Inflammatory macrophage treated with lipopolysaccharide for 1 hour (primary cell): ENCODE measurements at regions not wholly inside any gene's neighbourhood (a gene's known extent, or its start where the extent isn't known, plus 50 kb on each side); places are given as distances from the start of the nearest gene placed in this dataset.
A peak's percentile ranks its signal among the peaks of the same experiment; 100 is the strongest.

Experiments used
- DNase-seq, 2 donors: peaks; one replicate each; pipeline ENCODE4 v3.0.0-alpha.2; 2020 to 2022

DNA sequence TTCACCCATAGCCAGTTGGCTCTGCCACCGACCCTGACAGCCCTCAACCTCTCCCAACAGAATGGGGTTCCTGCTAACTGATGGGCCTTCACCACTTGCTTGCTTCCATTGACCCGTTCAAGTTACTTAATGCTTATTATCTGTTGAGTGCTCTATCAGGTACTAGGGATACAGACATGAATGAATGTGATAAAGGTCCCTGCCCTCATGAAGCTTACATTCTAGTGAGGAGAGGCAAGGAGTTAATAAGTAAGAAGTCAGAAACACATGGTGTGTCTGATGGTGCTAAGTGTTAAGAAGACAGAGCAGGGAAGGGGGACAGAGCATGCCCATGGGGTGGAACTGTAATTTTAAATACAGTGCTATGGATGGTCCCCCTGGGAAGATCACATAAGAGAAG is 107.5 kb upstream of the JUN start:
- no peak for DNase-seq

DNA sequence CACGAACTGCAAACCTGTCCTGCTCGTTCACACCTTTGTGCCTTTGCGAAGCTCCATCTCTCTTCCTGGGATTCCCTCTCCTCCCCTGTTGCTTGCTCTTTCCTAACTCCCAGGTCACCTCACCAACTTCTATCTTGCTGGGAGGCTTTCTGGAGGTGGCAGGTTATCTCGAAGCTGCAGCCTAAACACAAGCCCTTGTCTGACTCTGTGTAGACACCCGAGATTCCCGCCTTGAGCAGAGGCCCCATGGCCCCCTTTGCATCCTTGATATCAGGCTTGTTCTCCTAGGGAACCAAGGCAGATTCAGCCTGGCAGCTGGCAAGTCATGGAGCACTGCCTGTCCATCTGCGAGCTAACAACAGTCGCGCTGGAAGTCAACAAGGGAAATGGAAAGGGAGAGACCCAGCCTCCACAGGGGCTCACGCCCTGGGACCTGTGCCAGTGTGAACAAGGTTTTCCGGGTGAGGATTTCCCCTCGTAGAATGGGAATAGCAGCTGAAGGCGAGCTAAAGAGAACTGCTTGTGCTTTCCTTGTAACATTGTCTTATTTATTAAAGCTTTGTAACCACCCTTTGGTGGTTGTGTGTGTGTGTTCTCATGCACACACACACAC is 109.5 kb upstream of the JUN start:
- no peak for DNase-seq

DNA sequence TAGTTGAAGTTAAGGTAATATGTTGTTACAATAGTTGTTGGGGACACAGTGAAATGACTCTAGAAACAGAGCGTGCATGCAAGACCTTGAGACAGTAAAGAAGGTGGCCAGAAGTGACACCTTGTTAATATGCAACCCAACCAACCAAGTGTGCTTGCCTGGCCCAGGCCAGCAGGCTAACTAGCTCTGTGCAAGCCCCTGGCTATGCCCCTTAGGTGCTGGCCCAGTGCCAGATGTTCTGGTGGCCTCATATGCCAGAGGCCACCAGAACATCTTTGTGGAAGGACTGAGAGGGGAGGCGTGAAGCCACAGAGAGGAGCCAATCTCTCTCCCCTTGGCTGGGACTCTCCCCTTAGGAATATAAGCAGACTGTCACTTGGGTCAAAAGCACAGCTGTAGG is 111.2 kb upstream of the JUN start:
- no peak for DNase-seq

DNA sequence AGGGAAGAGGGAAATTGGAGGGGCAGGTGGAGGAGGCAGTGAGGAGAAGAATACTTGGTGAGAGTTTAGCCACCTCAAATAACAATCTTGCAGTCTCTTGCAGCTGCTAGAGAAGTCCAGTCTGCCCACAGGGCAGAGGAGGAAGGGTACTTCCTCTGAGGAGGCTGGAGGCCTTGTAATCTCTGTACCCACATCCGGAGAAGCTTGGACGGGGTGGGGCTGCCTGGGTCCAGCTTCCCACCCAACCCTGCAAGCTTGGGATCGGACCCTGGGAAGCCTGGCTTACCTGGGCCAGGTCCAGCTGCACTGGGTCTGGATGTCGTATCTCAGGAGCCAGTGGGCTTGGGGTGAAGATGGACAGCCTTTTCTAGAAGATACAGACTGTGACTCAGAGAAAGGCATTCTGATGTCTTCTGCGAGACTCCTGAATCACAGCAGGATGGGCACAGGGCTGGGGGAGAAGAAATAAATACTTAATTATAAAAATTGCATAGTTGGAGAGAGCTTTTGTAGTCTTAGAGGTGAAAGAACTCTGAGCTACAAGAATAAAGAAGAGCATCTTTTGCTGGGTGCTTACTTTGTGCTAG is 111.8 kb upstream of the JUN start:
- peak; percentile 39 to 56 for DNase-seq

DNA sequence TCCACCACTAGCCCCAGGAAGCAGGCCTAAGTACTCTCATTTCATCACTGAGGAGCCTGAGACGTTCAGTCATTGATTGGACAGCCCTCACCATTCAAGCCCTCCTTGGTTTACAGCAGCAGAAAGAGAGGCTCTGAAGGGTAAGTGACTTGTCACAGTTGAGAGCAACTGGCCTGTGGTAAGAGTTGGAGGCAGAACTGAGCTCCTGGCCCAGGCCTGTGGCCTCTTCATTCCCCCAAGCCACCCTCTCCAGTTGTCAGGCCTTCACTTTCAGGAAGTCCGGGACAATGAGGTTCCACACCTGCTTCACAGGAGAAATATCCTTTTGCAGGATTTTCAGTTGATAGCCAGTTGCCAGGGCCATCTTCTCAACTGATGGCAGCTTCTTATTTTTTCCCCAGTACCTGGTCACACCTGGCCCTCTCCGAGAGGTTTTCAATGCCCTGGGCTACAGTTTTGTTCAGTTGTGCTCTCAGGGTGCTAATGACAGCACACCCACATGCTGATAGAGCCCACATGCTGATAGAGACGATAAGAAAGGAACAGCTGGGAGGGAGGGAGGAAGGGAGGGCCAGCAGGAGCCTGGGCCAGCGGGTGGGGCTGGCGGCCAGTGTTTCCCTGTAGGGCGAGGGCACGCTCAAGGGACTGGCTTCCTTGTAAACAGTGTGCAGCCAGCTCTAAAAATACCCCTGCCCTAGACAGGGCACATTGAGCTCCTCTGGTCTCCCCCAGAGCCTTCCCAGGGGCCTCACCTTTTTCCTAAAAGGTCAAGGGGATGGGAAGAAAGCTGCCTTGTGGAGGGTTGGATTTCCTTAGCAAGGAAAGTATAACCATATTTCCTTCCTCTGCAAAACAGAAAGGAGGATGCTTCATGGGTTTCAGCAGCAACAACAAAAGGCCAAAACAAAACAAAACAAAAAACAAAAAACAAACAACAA is 112.7 kb upstream of the JUN start:
- no peak for DNase-seq

DNA sequence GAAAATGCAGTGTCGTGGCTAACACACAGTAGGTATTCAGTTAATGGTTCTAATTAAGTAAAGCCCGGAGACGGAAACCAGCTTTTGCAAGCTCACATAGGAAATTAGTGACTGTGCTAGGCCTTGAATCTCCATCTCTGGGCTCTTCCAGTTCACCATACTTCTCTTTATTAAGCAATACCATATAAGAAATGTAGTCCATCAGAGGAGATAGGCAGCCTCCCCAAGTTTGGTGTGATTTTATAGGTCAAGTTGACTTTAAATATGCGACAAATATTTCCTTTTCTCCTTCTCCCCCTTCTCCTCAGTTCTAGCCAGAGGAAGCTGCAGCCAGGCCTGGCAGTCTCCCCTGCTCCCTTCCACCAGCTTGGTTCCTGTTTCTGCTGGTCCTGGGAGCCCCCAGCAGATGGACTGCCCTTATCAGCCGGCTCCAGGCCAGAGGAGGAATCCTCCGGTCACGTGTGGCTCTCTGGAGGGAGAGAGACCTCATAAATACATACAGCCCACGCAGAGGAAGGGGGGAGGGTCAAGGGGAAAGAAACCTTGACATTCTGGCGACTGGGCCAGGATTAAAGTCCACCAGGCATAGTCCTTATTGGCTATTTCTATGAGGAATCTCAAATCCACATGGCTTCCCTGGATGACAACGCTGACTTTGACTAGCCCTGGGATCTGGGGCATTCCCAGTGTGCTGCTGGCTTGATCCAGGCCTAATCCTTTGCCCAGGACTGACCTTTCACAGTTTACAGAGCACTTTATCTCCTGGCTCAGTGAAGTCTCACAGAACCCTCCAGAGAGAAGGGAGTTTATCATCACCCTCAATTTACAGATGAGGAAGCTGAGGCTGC is 115.1 kb upstream of the JUN start:
- DNase-seq: peak in 1 of 2 donors; percentile 62

DNA sequence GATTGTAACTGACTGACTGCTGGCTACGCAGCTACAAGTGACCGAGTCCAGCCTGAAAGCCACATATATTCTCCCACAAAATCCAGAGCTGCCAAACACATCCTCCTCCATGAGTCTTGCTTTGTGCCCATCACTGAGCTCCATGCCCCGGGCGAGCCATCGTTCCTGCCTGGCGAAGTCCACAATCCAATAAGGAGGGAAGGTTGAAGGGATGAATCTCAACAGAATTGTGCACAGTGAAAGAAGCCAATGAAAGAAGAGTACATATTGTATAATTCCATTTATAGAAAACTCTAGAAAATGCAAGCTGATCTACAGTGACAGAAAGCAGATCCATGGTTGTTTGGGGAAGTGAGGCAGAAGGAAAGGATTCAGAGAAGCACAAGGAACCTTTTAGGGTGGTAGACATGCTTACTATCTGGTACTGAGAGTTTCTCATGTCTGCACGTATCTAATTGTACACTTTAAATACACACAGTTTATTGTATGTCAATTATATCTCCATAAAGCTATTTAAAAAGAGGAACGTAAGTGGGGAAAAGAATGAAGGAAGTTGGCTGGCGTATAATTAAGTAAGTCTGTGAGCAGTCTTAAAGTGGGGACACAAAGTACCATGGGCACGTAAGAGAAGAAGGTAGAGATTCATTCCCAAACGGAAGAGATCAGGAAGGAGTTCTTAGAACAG is 115.9 kb upstream of the JUN start:
- DNase-seq: peak in 1 of 2 donors; percentile 40

DNA sequence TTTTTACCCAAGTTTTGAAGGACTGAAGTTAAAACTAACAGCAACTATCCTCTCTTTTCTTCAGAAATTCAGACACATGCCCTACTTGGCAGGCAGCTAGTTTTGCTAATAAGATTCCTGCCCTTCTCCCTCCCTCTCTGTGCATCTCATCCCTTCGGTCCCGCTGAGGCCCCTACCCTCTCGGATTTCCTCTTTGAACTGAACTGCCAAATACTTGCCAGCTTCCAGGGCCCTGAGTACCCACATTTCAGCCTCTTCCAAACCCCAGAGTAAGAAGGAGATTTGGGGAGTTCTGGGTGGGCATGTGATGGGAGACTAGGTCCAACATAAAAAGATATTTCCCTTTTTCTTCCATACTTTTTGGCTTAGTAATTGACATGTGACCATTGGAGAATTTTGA is 116.5 kb upstream of the JUN start:
- no peak for DNase-seq

DNA sequence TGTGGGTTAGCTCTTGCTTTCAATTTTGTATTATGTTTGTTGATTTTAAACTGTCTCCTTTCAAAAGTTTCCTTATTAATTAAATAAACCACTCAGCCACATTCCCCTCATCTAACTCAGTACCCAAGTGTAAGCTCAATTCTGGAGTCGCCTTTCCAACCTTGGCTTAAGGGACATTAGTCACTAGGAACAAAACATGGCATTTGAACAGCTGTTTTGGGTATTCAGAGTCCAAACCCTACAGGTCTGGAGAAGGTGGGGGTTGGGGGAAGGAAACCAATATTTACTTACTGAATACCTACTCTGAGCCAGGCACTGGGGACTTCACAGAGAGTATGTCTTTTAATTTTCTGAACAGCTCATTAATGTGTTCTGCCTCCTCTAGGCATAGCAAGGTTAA is 117.2 kb upstream of the JUN start:
- DNase-seq: no peak

DNA sequence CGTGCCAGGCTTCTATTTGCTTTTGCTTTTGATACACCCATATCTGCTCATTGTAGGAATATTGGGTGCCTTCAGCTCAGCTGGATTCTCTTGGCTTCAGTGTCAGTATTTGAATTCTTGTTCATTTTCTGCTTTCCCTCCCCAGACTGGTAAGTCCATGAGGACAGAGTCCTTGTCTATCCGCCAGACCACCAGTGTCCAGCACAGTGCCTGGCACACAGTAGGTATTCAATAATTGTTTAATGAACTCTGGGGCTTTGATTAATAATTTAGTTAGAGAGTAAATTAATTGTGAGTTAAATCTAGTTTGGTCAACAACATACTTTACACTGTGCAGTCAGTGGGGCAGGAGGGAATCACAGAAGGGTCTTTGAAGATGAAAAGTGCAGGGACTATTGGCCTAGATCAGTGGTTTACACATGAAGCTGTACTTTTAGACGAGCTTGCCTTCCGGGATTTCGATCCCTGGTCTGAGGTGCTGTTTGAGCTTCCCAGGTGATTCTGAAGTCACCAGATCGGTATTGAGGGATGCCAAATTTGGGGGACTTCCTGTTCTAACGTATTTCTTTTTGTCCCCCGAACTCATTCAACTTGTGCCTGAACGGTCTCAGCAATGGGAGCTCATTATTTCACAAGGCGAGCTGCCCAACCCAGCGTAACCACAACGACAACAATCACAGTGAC is 119.1 kb upstream of the JUN start:
- no peak for DNase-seq

DNA sequence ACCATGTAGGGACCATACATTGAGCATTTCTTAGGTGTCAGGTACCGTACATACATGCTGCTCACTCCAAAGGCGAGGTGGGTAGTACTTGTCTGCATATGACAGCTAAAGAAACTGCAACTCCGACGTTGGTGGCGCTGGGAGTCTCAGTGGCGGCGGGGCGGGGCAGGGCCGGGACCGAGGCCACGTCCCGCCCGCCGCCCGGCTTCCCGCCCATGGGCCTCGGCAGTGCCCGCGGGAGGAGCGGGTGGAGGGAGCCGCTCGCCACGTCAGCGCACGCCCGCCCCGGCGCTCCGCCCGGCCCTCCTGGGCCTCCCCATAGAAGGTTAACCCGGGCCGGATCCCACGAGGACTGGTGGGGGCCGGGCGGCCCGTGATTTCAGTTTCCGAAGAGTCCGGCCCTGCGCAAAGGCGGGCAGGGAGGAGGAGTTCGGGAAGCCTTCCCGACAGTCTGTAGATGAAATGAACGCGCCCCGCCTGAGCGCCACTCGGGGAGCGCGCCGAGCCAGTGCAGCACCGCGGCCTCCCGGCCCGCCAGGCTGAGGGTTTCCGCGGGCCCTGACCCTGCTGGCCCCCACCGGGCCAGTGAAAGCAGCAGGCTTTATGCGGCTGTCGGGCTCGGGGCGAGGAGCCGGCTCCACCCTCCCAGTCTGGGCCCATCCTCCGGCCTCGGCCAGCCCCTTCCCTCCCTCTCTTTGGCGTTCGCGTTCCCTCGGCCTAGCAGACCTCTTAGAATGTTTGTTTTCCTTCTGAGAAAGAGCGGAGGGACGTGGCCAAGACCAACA is 119.9 kb upstream of the JUN start:
- peak; percentile 94 to 97 for DNase-seq

DNA sequence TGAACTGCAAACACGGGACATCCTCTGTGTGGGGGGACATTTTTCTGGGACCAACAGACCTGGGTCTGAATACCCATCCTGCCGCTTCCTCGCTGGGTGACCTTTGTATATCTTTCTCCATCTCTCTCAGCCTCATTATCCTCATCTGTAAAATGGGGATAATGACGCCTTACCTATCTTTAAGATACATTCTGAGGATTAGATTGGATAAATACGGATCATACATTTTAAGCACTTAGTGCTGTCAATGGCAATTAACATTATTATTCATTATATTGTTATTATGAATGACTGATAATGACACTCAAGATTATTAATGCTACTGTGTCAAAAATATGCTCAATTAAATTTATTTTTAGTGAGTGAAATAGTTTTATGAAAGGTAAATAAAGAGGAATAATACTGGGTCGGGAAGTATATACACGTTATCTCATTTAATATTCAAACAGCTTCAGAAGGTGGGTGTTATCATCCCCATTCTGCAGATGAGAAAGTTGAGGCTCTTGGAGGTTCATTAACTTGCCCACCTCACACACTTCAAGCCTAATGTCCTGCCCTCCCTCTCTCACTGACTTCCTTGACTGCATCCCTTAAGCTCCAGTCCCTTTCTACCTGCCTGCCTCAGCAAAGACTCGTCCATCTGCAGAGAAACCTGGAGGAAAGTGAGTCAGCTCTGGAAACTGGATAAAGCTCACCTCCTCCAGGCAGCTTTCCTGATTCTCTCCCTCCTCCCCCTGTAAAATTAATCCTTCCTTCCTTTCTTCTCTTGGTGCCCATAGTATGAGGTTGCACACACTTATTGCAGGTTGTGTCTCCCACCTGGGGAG is 120.7 kb upstream of the JUN start:
- DNase-seq: no peak

DNA sequence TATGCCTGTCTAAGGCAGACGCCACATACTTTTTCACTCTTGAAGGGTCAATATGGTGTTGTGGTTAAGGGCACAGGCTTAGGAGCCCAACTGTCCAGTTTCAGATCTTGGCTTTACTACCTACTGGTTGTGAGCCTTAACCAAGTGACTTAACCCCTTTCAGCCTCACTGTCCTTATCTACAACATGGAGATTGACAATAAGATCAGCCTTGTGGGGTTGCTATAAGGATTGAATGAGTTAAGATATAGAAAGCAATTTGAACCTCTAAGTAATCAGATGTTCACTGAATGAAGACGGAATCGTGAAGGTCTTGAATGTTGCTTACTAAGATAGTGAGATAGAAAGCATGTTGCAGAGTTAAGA is 121.3 kb upstream of the JUN start:
- DNase-seq: no peak

DNA sequence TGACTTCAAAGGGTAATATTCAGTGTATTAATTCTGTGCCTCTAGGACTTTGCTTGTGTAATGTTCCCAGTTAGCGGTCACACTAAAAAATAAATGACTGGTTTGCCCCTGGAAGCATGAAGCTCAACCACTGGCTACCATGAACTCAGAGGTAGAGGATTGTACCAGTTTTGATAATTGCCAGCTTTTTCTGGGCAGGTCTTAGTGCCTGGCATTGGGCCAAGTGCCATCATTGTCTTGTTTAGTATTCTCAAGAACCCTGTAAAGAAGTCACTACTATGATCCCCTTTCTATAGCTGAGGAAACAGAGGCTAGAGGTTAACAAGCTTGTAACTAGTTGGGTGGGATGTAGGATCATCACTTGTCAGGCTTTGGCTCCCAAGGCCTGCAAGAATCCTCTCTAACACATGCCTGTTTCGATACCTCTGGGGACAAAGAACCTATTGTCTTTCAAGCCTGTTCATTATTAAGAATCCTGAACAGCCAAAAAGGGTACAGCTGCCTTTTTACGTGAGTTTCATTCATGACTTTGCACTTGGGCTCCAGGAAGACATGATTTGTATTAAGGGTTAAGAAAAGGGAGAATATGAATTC is 121.9 kb upstream of the JUN start:
- DNase-seq: no peak

DNA sequence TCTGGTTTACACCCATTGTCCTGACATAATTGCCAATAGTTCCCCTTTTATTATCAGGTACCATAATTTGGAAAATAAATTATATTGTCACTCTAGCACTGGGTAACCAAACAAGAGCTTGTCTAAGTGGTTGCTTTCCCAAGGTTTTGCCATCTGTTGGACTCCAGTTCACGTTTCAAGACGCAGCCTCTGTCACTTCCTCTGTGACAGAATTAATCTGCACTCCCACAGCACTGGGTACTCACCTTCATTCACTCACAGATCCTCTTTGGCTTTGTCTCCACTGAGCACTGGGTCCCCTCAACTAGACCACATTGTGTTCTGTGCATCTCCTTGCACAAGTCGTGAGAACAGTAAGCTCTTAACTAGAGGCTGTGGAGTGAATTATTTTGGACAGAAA is 123.6 kb upstream of the JUN start:
- DNase-seq: no peak

DNA sequence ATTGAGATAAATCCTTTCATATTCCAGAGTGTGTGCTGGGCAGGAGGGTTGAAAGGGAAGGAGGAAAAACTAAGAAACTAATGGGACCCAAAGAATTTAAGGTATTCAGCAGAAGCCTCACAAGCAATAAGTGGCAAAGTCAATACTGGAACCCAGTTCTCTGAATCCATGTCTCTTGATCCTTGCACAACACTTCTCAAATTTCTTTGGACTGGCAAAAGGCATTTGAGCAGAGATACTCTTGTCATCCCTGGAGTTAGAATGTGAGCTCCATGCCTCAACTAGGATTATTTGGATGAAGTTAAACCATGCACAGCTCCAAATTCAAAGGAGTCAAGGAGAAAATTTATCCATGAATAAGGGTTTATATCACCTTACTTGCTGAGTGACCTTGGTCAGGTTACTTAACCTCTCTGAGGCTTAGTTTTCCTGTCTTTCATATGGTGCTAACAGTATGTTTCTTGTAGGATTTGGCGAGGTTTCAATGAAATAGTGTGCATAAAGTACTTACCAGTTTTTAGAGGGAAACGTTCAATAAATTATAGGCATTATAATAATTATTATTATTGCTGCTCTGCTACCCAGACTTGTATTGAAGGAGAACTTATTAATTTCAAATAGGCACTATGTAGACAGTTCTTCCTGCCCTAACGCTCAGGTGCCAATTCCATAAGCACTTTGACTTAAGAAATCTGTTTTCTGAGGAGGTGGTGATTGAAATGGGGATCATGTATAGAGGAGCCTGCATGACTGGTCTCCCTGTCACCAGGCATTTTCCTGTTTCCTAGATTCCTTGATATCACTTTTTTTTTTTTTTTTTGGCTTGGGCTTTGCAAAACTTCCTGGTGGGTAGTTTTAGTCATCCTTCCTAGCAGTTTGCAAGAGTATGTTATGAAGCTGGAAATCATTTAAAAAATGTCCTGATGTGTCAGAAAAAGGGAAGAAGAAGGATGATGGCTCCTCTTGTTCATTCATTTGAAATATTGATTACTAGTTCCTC is 125.0 kb upstream of the JUN start:
- peak; percentile 48 to 73 for DNase-seq

DNA sequence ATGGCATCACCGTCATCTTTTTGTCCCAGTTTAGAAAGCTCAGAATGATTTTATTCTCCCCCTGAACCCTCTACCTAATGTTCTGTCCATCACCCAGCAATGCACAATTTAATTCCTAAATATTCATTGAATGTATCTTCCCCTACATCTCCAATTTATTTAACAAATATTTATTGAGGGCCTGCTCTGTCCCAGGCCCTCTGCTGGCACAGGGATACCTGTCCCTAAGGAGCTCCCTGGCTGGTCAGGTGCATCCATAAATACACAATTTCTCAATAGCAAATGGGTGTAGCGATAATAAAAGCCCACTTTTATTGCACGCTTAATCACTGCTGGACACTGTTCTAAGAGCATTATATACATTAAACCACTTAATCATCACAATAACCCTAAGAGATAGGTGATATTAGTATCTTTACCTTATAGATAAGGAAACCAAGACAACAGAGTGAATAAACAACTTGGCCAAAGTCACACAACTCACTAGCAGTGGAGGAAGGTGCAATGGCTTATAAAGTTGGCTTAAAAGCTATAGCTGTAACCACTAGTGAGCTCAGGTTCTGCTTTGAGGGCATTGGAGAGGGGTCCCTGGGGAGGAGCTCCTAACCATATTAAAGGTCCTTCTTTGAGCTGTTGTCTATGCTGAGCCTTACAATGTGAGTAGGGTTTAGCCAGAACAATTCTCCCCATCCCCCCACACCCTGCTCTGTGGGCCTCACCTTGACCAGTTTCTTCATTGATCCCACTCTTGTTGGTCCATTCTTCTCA is 126.3 kb upstream of the JUN start:
- DNase-seq: no peak
